GM06990 (cell line): ENCODE measurements at regions not wholly inside any gene's neighbourhood (a gene's known extent, or its start where the extent isn't known, plus 50 kb on each side); places are given as distances from the start of the nearest gene placed in this dataset.

Experiments
- DNase-seq: peaks from one replicate; pipeline ENCODE4 v3.0.0-alpha.2; 2011; ENCODE audit not compliant: insufficient read length; ENCODE audit errors: extremely low read depth
- H3K27me3 ChIP-seq: replicated peaks from 2 replicates; pipeline ENCODE4 v1.6.0; 2011; ENCODE audit warnings: low read length; ENCODE audit not compliant: control insufficient read depth, insufficient read depth
- H3K36me3 ChIP-seq: 2 replicates; pipeline ENCODE4 v1.5.1; 2011; ENCODE audit warnings: low read length; ENCODE audit not compliant: control insufficient read depth, insufficient read depth
- H3K4me3 ChIP-seq: replicated peaks from 2 replicates; pipeline ENCODE4 v1.5.1; 2011; ENCODE audit warnings: low read depth, mild to moderate bottlenecking, control low read depth, low read length
- CTCF ChIP-seq: IDR thresholded peaks from 2 replicates; pipeline ENCODE4 v1.5.1; 2011; ENCODE audit warnings: low read length, control low read depth, mild to moderate bottlenecking, inconsistent platforms; ENCODE audit not compliant: insufficient read depth, poor library complexity, severe bottlenecking

GRCh38 chr10:6763423-6763822 is 183.3 kb upstream of the PRKCQ start:
- Histone ChIP-seq H3K27me3 (no peaks in the 10 kb centered on the region; the same call in 1 of the 2 replicates), H3K36me3 (no peaks in the 10 kb centered on the region), H3K4me3 (no peak overlapping the region)
- TF ChIP-seq CTCF, result no peak
- DNase-seq, result no peak

GRCh38 chr10:6763001-6763400 is 182.9 kb upstream of the PRKCQ start:
- H3K27me3 ChIP-seq, result no peaks in the 10 kb centered on the region; the same call in 1 of the 2 replicates
- DNase-seq, result no peak
- TF ChIP-seq CTCF, result no peak
- no peaks in the 10 kb centered on the region for H3K36me3 ChIP-seq
- no peak overlapping the region for H3K4me3 ChIP-seq

- Histone ChIP-seq H3K27me3 (no peaks in the 10 kb centered on the region; the same call in 1 of the 2 replicates), H3K36me3 (no peaks in the 10 kb centered on the region), H3K4me3 (no peak overlapping the region)
- no peak for DNase-seq
- no peak for TF ChIP-seq CTCF
These were observed 179.9 kb upstream of the PRKCQ start for GRCh38 chr10:6759961-6760360.

- H3K4me3 ChIP-seq, result no peak overlapping the region
- no peaks in the 10 kb centered on the region; the same call in 1 of the 2 replicates for H3K27me3 ChIP-seq
- TF ChIP-seq CTCF, result no peak
- no peak for DNase-seq
- H3K36me3 ChIP-seq, result no peaks in the 10 kb centered on the region
These were observed 177.1 kb upstream of the PRKCQ start for GRCh38 chr10:6757158-6757557.

GRCh38 chr10:6756716-6757115 is 176.6 kb upstream of the PRKCQ start:
- Histone ChIP-seq H3K4me3 (no peak overlapping the region), H3K36me3 (no peaks in the 10 kb centered on the region), H3K27me3 (no peaks in the 10 kb centered on the region; the same call in 1 of the 2 replicates)
- no peak for TF ChIP-seq CTCF
- no peak for DNase-seq
